IPS-NIHi7 (cell line): ENCODE measurements at regions not wholly inside any gene's neighbourhood (a gene's known extent, or its start where the extent isn't known, plus 50 kb on each side); places are given as distances from the start of the nearest gene placed in this dataset.
A peak's percentile ranks its signal among the peaks of the same experiment; 100 is the strongest.

Experiments used
- DNase-seq: peaks from one replicate; pipeline ENCODE4 v3.0.0; 2012; ENCODE audit warnings: mixed read lengths; ENCODE audit errors: extremely low spot score

- DNase-seq = no peak
Measured at GRCh38 chr7:25945608-25946007, 206.4 kb upstream of the NFE2L3 start.

- DNase-seq = no peak
Measured at GRCh38 chr7:25946181-25946580, 205.8 kb upstream of the NFE2L3 start.

GRCh38 chr7:25947669-25948516 is 204.1 kb upstream of the NFE2L3 start:
- no peak for DNase-seq

- peak; percentile 40 for DNase-seq
Measured at GRCh38 chr7:25949736-25950487, 202.1 kb upstream of the NFE2L3 start.

GRCh38 chr7:25950488-25951413 is 201.2 kb upstream of the NFE2L3 start:
- DNase-seq = peak; percentile 97

GRCh38 chr7:25951414-25952260 is 200.4 kb upstream of the NFE2L3 start:
- DNase-seq = no peak

- peak; percentile 18 for DNase-seq
Measured at GRCh38 chr7:25952261-25953057, 199.5 kb upstream of the NFE2L3 start.

- no peak for DNase-seq
Measured at GRCh38 chr7:25953859-25954258, 198.1 kb upstream of the NFE2L3 start.

- DNase-seq = no peak
Measured at GRCh38 chr7:25954395-25954794, 197.6 kb upstream of the NFE2L3 start.

- no peak for DNase-seq
Measured at GRCh38 chr7:25959168-25959734, 192.7 kb upstream of the NFE2L3 start.

GRCh38 chr7:25963733-25964132 is 188.3 kb upstream of the NFE2L3 start:
- DNase-seq = no peak

- DNase-seq = no peak
Measured at GRCh38 chr7:25964483-25964991, 187.5 kb upstream of the NFE2L3 start.

- no peak for DNase-seq
Measured at GRCh38 chr7:25965405-25966123, 186.4 kb upstream of the NFE2L3 start.

GRCh38 chr7:25966469-25966868 is 185.5 kb upstream of the NFE2L3 start:
- DNase-seq = no peak

GRCh38 chr7:25967278-25968204 is 184.5 kb upstream of the NFE2L3 start:
- DNase-seq = no peak

GRCh38 chr7:25968205-25968993 is 183.6 kb upstream of the NFE2L3 start:
- DNase-seq = no peak

- no peak for DNase-seq
Measured at GRCh38 chr7:25970356-25970755, 181.6 kb upstream of the NFE2L3 start.
